GM13977 (cell line): ENCODE measurements at regions not wholly inside any gene's neighbourhood (a gene's known extent, or its start where the extent isn't known, plus 50 kb on each side); places are given as distances from the start of the nearest gene placed in this dataset.

ENCODE experiments used
- DNase-seq: peaks from one replicate; pipeline ENCODE4 v3.0.0; 2012; ENCODE audit warnings: low spot score
- in situ Hi-C: fragments of 300-500 bp; cut with MboI; formaldehyde crosslinking; loops from one replicate; pipeline ENCODE4 v1.12.0; 2022; ENCODE audit warnings: low sequenced_read_pairs, low pct_unique_long_range_greater_than_20kb, mixed read lengths, inconsistent platforms; ENCODE audit not compliant: unreplicated experiment
- TF ChIP-seq, protein P1 (sequence below): IDR thresholded peaks from 2 replicates; pipeline ENCODE4 v1.5.1; 2012; ENCODE audit warnings: mild to moderate bottlenecking, control low read depth; ENCODE audit not compliant: insufficient read depth; ENCODE audit errors: extremely low read depth, missing control alignments

DNA sequence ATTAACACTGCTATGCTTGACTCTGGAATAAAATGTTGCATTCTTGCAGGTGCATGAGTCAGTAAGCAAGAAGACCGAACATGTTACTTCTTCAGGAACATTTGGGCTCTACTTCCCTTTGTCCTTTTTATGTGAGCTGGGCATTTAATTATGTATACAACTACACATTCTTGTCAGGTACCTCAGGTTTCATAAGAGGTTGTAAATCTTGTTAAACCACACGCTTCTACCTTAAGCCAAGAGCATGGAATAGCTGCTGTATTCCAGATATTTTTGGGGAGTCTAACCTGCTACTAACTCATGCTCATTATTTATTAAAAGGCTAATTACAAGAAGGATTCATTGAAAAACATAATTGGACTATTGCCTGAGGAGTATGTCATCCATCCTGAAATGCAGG, 414.2 kb upstream of the KLF6 start:
- DNase-seq: no peak

DNA sequence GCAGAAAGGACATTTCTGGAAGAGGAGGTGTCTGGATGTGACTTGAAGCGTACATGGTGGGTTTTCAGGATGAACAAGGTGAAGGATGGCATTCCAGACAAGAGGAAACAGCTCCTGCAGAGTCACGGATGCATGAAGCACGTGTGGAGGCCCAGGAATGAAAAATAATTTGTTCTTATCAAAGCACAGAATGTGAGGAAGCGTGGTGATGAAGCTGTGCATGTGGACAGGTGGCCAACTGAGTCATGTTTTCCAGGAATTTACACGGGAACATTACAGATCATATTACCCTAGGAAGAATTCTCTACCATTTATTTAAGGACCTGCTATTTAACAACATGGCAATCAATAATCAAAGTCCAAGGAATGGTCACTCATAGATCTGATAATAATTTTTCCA, 413.2 kb upstream of the KLF6 start:
- in situ Hi-C loops: no loop called here
- DNase-seq: no peak
- TF ChIP-seq, protein P1, sequence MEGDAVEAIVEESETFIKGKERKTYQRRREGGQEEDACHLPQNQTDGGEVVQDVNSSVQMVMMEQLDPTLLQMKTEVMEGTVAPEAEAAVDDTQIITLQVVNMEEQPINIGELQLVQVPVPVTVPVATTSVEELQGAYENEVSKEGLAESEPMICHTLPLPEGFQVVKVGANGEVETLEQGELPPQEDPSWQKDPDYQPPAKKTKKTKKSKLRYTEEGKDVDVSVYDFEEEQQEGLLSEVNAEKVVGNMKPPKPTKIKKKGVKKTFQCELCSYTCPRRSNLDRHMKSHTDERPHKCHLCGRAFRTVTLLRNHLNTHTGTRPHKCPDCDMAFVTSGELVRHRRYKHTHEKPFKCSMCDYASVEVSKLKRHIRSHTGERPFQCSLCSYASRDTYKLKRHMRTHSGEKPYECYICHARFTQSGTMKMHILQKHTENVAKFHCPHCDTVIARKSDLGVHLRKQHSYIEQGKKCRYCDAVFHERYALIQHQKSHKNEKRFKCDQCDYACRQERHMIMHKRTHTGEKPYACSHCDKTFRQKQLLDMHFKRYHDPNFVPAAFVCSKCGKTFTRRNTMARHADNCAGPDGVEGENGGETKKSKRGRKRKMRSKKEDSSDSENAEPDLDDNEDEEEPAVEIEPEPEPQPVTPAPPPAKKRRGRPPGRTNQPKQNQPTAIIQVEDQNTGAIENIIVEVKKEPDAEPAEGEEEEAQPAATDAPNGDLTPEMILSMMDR: no peak

More for the DNA sequence above, 414.2 kb upstream of the KLF6 start:
- TF ChIP-seq, protein P1: no peak
- in situ Hi-C loops: no loop called here

DNA sequence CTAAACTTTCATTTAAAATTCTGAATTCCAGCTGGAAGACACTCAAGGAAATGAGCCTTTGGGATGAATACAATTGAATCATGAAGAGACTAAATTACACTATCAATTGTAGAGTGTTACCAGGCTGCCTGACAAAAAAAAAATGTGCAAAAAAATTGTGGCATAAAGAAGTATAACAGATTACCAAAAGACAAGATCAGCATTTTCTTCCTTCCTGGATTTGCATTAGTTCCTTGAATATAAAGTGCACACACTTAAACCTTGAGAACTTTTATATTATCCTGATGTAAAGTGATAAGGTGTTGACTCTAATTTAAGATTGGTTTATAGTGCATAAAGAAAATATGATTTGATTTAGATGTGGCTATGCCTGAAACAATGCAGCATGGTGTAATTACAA, 412.7 kb upstream of the KLF6 start:
- in situ Hi-C loops: no loop called here
- DNase-seq: no peak
- TF ChIP-seq, protein P1: no peak

DNA sequence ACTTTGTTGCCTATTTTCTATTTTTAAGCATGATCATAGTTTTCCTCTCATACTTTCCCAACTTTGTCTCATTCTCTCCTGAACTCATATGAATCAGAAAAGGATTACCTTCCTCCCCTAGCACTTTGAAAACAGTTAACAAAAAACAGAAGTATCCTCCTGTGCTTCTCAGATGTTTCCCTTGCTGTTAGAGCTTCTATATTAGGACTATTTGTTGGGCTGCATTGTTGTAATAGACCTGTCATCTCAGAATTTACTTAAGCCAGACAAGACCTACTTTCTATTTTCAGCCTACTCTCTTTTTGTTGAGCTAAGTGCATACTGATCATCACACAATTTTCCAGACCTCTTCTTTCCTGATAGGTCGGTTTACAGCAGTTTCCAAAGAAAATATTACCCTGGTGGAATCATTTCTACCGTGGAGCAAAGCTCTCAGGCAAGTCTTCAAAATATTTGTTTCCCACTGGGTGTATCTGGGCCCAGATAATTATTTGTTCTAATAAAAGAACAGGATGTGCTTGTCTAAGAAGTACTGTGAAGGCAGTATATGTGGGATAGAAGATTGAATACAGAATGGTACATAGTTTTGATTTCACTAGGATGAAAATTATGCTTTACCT, 411.9 kb upstream of the KLF6 start:
- in situ Hi-C loops: no loop called here
- no peak for DNase-seq
- TF ChIP-seq, protein P1: no peak

DNA sequence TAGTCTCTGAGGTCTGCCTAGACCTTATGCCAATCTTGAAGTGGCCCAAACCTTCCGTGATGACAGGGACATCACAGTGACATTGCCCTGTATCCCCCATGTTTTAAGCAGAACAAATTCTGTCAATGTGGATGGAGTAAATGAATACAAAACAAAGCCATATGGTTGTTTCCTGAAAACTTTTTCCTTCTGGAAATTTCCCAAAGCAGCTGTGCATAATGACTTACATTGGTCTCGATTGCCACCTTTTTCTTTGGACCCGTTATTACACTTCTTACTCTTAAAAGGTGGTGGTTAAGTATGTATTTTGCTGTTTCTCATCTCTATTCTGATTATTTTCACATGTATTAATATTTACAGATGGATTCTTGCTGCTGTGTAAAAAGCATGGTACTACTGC, 411.2 kb upstream of the KLF6 start:
- in situ Hi-C loops: no loop called here
- TF ChIP-seq, protein P1: no peak
- no peak for DNase-seq

DNA sequence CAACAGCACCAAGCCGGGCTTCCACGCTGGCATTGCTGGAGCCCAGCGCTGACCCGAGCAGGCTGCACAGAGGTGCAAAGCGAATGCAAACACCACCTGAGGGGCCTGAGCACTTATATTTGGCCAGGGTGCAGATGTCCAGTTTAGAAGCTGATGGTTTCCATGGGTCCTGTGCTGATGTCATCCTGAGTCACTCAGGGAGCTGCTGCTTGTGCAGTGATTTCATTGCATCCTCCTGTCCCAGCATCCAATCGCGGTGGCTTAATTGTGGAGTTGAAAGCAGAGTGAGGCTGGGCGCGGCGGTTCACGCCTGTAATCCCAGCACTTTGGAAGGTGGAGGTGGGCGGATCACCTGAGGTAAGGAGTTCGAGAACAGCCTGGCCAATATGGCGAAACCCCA, 410.2 kb upstream of the KLF6 start:
- in situ Hi-C loops: no loop called here
- TF ChIP-seq, protein P1: no peak
- no peak for DNase-seq
